ENCODE measurements at regions not wholly inside any gene's neighbourhood (a gene's known extent, or its start where the extent isn't known, plus 50 kb on each side); places are given as distances from the start of the nearest gene placed in this dataset.
A peak's percentile ranks its signal among the peaks of the same experiment; 100 is the strongest.

DNA sequence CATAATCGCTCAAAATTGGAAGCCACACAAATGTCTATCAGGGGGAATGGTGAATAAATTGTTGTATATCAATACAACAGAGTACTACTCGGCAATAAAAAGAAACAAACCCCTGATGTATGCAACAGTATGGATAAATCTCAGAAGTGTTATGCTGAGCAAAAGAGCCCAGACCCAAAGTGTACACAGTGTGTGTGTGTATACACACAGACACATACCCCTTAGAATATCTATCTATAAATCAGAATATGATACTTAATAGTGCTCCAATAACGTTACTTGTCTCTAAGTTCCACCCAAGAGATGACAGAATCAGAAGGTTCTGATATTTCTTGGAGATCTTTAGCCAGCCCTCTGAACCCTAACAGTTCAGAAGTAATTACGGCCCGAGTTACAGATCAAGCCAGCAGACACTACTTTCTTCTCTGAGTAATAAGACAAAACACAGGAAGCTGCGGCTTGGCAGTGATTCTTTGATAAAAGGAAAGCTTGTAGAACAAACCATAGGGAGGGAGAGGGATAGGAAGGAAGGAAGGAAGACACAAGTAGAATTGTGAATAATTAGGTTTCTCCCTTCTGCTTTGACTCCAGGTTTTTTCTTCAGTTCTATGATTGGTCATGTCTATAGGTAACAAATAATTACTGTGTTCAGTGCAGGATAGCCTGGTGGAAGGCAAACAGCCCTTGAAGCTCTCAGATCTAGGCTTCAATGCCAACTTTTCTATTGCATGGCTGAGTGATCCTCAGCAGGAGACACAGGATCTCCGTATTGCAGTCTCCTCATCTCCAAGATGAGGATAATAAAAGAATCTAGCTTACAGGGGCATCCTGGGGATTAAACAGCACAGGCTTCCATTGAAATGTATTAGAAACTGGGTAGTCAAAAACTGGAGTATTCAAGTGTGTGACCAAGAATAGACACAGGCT, 75.6 kb upstream of the TEAD1 start:
- H3K9me3 Mint-ChIP-seq (ENCODE audit: low read depth) = peaks cover 2% of the 10 kb centered on the region
- no peak overlapping the region for H3K4me3 Mint-ChIP-seq (ENCODE audit: low read depth)
- no peaks in the 10 kb centered on the region for H3K27me3 Mint-ChIP-seq
- H3K27ac Mint-ChIP-seq = no peak overlapping the region
- peaks cover 10% of the 10 kb centered on the region for H3K4me1 Mint-ChIP-seq (ENCODE audit: low read depth)
- no peaks in the 10 kb centered on the region for H3K36me3 Mint-ChIP-seq (ENCODE audit: insufficient read depth)
- TF ChIP-seq, protein P1, sequence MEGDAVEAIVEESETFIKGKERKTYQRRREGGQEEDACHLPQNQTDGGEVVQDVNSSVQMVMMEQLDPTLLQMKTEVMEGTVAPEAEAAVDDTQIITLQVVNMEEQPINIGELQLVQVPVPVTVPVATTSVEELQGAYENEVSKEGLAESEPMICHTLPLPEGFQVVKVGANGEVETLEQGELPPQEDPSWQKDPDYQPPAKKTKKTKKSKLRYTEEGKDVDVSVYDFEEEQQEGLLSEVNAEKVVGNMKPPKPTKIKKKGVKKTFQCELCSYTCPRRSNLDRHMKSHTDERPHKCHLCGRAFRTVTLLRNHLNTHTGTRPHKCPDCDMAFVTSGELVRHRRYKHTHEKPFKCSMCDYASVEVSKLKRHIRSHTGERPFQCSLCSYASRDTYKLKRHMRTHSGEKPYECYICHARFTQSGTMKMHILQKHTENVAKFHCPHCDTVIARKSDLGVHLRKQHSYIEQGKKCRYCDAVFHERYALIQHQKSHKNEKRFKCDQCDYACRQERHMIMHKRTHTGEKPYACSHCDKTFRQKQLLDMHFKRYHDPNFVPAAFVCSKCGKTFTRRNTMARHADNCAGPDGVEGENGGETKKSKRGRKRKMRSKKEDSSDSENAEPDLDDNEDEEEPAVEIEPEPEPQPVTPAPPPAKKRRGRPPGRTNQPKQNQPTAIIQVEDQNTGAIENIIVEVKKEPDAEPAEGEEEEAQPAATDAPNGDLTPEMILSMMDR (IDR thresholded peaks at IDR 0.05; ENCODE audit: unreplicated experiment) = no peak
- no peak for DNase-seq (ENCODE audit: low spot score, unreplicated experiment)

DNA sequence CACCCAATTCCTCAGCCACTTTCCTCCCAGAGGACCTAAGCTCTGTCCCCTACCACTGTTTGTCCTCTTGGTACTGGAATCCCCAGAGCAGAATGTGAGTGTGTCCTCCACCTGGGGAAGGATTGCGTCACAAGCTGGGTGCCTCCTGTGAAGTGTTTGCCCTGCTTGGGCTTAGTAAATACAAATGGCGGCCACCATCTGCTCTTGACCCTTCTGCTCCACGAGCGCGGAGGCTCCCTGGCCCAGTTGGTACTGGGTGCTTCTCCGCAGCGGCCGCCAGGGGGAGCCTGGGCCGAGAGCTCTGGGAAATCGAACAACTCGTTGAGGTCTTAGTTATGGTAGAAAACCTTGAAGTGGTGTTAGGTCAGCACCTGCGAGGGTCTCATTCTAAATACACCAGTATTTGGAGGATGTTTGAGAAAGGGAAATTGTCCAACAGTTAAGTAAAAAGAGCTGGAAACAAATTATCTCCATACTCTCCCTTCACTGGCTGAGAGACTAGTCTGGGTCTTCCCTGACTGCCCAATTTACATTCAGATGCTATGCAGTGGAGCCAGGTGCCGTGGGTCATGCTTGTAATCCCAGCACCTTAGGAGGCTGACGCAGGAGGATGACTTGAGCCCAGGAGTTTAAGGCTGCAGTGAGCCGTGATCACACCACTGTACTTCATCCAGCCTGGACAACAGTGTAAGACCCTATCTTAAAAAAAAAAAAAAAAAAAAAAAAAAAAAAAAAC, 74.6 kb upstream of the TEAD1 start:
- peaks cover 2% of the 10 kb centered on the region for H3K9me3 Mint-ChIP-seq (ENCODE audit: low read depth)
- peaks cover 10% of the 10 kb centered on the region for H3K4me1 Mint-ChIP-seq (ENCODE audit: low read depth)
- no peaks in the 10 kb centered on the region for H3K27me3 Mint-ChIP-seq
- TF ChIP-seq, protein P1 (IDR thresholded peaks at IDR 0.05; ENCODE audit: unreplicated experiment) = peak; percentile 81
- H3K4me3 Mint-ChIP-seq (ENCODE audit: low read depth) = no peak overlapping the region
- H3K36me3 Mint-ChIP-seq (ENCODE audit: insufficient read depth) = no peaks in the 10 kb centered on the region
- peak; percentile 55 for DNase-seq (ENCODE audit: low spot score, unreplicated experiment)
- H3K27ac Mint-ChIP-seq = no peak overlapping the region

DNA sequence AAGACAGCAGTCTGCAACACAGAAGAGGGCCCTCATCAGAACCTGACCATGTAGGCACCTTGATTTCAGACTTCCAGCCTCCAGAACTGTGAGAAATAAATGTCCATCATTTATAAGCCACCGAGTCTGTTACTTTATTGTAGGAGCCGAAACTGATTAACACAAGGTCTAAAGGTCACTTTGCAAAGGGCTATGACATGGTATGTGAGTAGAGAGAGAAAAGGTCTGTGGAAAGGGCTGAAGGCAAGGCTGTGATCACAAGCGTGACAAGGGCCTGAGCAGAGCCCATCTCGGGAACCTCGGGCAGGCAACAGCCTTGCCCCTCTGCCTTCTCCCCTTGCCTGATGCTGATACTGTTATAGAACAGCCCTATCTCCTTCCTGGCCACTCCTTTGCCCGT, 73.4 kb upstream of the TEAD1 start:
- no peaks in the 10 kb centered on the region for H3K9me3 Mint-ChIP-seq (ENCODE audit: low read depth)
- TF ChIP-seq, protein P1 (IDR thresholded peaks at IDR 0.05; ENCODE audit: unreplicated experiment) = no peak
- H3K4me1 Mint-ChIP-seq (ENCODE audit: low read depth) = peaks cover 10% of the 10 kb centered on the region
- no peaks in the 10 kb centered on the region for H3K27me3 Mint-ChIP-seq
- peak overlapping the region; percentile 36 for H3K27ac Mint-ChIP-seq
- DNase-seq (ENCODE audit: low spot score, unreplicated experiment) = no peak
- no peak overlapping the region for H3K4me3 Mint-ChIP-seq (ENCODE audit: low read depth)
- no peaks in the 10 kb centered on the region for H3K36me3 Mint-ChIP-seq (ENCODE audit: insufficient read depth)

DNA sequence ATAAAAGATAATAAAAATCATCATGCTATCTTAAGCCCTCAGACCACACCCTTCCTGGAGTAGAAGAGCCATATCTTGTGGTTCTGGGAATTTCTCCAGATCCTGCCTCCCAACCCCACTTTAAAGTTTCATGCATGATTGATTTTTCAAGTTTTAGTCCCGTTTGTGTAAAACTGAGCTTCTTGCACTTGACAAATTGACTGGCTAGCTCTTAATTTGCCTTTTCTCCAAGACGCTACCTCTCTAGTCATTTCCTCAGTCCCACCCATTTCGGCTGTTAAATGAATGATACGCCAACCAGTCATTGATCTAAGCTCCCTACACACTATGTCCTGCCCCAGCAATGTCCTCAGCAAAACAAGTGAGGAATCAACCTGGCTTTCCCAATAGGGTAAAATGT, 71.8 kb upstream of the TEAD1 start:
- DNase-seq (ENCODE audit: low spot score, unreplicated experiment) = no peak
- TF ChIP-seq, protein P1 (IDR thresholded peaks at IDR 0.05; ENCODE audit: unreplicated experiment) = no peak
- peaks cover 10% of the 10 kb centered on the region for H3K4me1 Mint-ChIP-seq (ENCODE audit: low read depth)
- no peaks in the 10 kb centered on the region for H3K9me3 Mint-ChIP-seq (ENCODE audit: low read depth)
- no peaks in the 10 kb centered on the region for H3K27me3 Mint-ChIP-seq
- no peak overlapping the region for H3K27ac Mint-ChIP-seq
- no peak overlapping the region for H3K4me3 Mint-ChIP-seq (ENCODE audit: low read depth)
- no peaks in the 10 kb centered on the region for H3K36me3 Mint-ChIP-seq (ENCODE audit: insufficient read depth)

All from progenitor cell of endocrine pancreas (in vitro differentiated cells).